Mesenchymal stem cell (in vitro differentiated cells and primary cell): ENCODE measurements at regions not wholly inside any gene's neighbourhood (a gene's known extent, or its start where the extent isn't known, plus 50 kb on each side); places are given as distances from the start of the nearest gene placed in this dataset.

Experiments
- DNase-seq: peaks from one replicate; pipeline ENCODE4 v3.0.0-alpha.2; 2013
- H2AFZ ChIP-seq: one replicate; pipeline ENCODE4 v1.6.1; 2013; ENCODE audit warnings: low read depth, mild to moderate bottlenecking, control low read depth, inconsistent platforms, low read length, moderate library complexity
- H2AK5ac ChIP-seq: 2 replicates; pipeline ENCODE4 v1.6.1; 2013; ENCODE audit warnings: low read length, moderate library complexity, mild to moderate bottlenecking, inconsistent platforms; ENCODE audit not compliant: severe bottlenecking
- H2BK120ac ChIP-seq: one replicate; pipeline ENCODE4 v1.6.1; 2013; ENCODE audit warnings: low read depth, mild to moderate bottlenecking, inconsistent platforms, low read length, moderate library complexity
- H2BK12ac ChIP-seq, 2 experiments: one replicate each; pipeline ENCODE4 v1.6.1; 2013; ENCODE audit warnings: inconsistent platforms in 2 of 2, low read length in 2 of 2, mild to moderate bottlenecking in 2 of 2, moderate library complexity in 2 of 2, control low read depth in 1 of 2
- H2BK15ac ChIP-seq: one replicate; pipeline ENCODE4 v1.6.1; 2013; ENCODE audit warnings: mild to moderate bottlenecking, low read depth, inconsistent platforms; ENCODE audit not compliant: poor library complexity, severe bottlenecking
- H2BK5ac ChIP-seq: 2 replicates; pipeline ENCODE4 v1.6.1; 2013; ENCODE audit warnings: low read depth, mild to moderate bottlenecking, low read length, control low read depth, inconsistent platforms; ENCODE audit not compliant: poor library complexity, severe bottlenecking
- H3K14ac ChIP-seq, 2 experiments: one replicate each; pipeline ENCODE4 v1.6.1; 2013; ENCODE audit warnings: inconsistent platforms in 2 of 2, low read length in 2 of 2, control low read depth in 1 of 2, mild to moderate bottlenecking in 1 of 2, moderate library complexity in 1 of 2
- H3K18ac ChIP-seq, 2 experiments: one replicate each; pipeline ENCODE4 v1.6.1; 2013; ENCODE audit warnings: inconsistent platforms in 2 of 2, low read length in 2 of 2, control low read depth in 1 of 2, low read depth in 1 of 2, mild to moderate bottlenecking in 1 of 2
- H3K23ac ChIP-seq, 2 experiments: one replicate each; pipeline ENCODE4 v1.6.1; 2013; ENCODE audit warnings: inconsistent platforms in 2 of 2, low read length in 2 of 2, mild to moderate bottlenecking in 2 of 2, moderate library complexity in 2 of 2, control low read depth in 1 of 2
- H3K27ac ChIP-seq: 2 replicates; pipeline ENCODE4 v1.5.1; 2013; ENCODE audit warnings: mild to moderate bottlenecking, moderate library complexity, low read length, control low read depth, inconsistent platforms; ENCODE audit not compliant: poor library complexity, severe bottlenecking
- H3K27me3 ChIP-seq, 2 experiments: 2 replicates each; pipeline versions ENCODE4 v1.6.1 to v1.7.0; 2013; ENCODE audit warnings: low read length in 2 of 2, mild to moderate bottlenecking in 2 of 2, moderate library complexity in 2 of 2, control low read depth in 1 of 2, inconsistent platforms in 1 of 2; ENCODE audit not compliant: control insufficient read depth in 1 of 2, insufficient read depth in 1 of 2
- H3K36me3 ChIP-seq, 2 experiments: 2 replicates each; pipeline versions ENCODE4 v1.6.1 to v1.7.0; 2013; ENCODE audit warnings: low read length in 2 of 2, control low read depth in 1 of 2, inconsistent platforms in 1 of 2, low read depth in 1 of 2, mild to moderate bottlenecking in 1 of 2; ENCODE audit not compliant: insufficient read depth in 2 of 2, control insufficient read depth in 1 of 2
- H3K4ac ChIP-seq, 2 experiments: one replicate each; pipeline ENCODE4 v1.6.1; 2013; ENCODE audit warnings: inconsistent platforms in 2 of 2, low read length in 2 of 2, mild to moderate bottlenecking in 2 of 2, moderate library complexity in 2 of 2, control low read depth in 1 of 2, low read depth in 1 of 2
- H3K4me1 ChIP-seq: 2 replicates; pipeline ENCODE4 v1.6.1; 2013; ENCODE audit warnings: low read depth, low read length, control low read depth; ENCODE audit not compliant: control insufficient read depth, insufficient read depth
- H3K4me2 ChIP-seq: 2 replicates; pipeline ENCODE4 v1.6.1; 2013; ENCODE audit warnings: low read length, mild to moderate bottlenecking, inconsistent platforms; ENCODE audit not compliant: poor library complexity, severe bottlenecking
- H3K4me3 ChIP-seq, 2 experiments: 2 replicates each; pipeline versions ENCODE4 v1.5.1 to v1.7.0; 2013; ENCODE audit warnings: low read length in 2 of 2, mild to moderate bottlenecking in 2 of 2, control low read depth in 1 of 2, low read depth in 1 of 2; ENCODE audit not compliant: insufficient read depth in 1 of 2
- H3K79me1 ChIP-seq: replicated peaks from 2 replicates; pipeline ENCODE4 v1.6.1; 2013; ENCODE audit warnings: mild to moderate bottlenecking, control low read depth, low read length, inconsistent platforms; ENCODE audit not compliant: poor library complexity, severe bottlenecking
- H3K9ac ChIP-seq: 2 replicates; pipeline ENCODE4 v1.7.0; 2013; ENCODE audit warnings: mild to moderate bottlenecking, low read length, moderate library complexity
- H3K9me3 ChIP-seq: 2 replicates; pipeline ENCODE4 v1.7.0; 2013; ENCODE audit warnings: mild to moderate bottlenecking, low read length; ENCODE audit not compliant: control insufficient read depth
- H4K8ac ChIP-seq: one replicate; pipeline ENCODE4 v1.6.1; 2013; ENCODE audit warnings: inconsistent platforms, mild to moderate bottlenecking, low read length, moderate library complexity
- H4K91ac ChIP-seq: one replicate; pipeline ENCODE4 v1.6.1; 2013; ENCODE audit warnings: mild to moderate bottlenecking, low read length, inconsistent platforms
- WGBS: methylation state at CpG from one replicate; pipeline ENCODE4 v1.1.7; 2013; ENCODE audit warnings: mixed read lengths; 5-methylcytosine and 5-hydroxymethylcytosine counted together

- no peak overlapping the region for H2BK120ac ChIP-seq
- no peak overlapping the region for H3K23ac ChIP-seq
- WGBS: 25% methylated on average over 1 of the region's 3 CpGs
- H3K14ac ChIP-seq: no peak overlapping the region
- no peak overlapping the region for H2AK5ac ChIP-seq
- no peak overlapping the region for H2BK5ac ChIP-seq
- no peak overlapping the region for H2BK15ac ChIP-seq
- no peaks in the 10 kb centered on the region for H3K4me1 ChIP-seq
- H3K9ac ChIP-seq: no peak overlapping the region
- H3K9me3 ChIP-seq: peaks cover 16% of the 10 kb centered on the region
- no peak overlapping the region for H2BK12ac ChIP-seq
- H4K91ac ChIP-seq: no peak overlapping the region
- no peak overlapping the region for H3K18ac ChIP-seq
- H3K4me3 ChIP-seq: no peak overlapping the region
- H3K79me1 ChIP-seq: no peaks in the 10 kb centered on the region
- H3K36me3 ChIP-seq: no peaks in the 10 kb centered on the region
- no peak overlapping the region for H3K27ac ChIP-seq
- no peak overlapping the region for H3K4ac ChIP-seq
- no peak overlapping the region for H2AFZ ChIP-seq
- DNase-seq: no peak
- H3K4me2 ChIP-seq: no peak overlapping the region
- no peak overlapping the region for H4K8ac ChIP-seq
- no peaks in the 10 kb centered on the region for H3K27me3 ChIP-seq
Measured at GRCh38 chr20:12291386-12291785, 373.7 kb downstream of the BTBD3 start.

GRCh38 chr20:12293900-12294299, 376.2 kb downstream of the BTBD3 start:
- Histone ChIP-seq H3K79me1 (no peaks in the 10 kb centered on the region), H3K18ac (no peak overlapping the region), H2AK5ac (no peak overlapping the region), H4K8ac (no peak overlapping the region), H3K36me3 (no peaks in the 10 kb centered on the region), H3K4me3 (no peak overlapping the region), H2BK12ac (no peak overlapping the region), H2BK5ac (no peak overlapping the region), H3K27ac (no peak overlapping the region), H2AFZ (no peak overlapping the region), H2BK120ac (no peak overlapping the region), H3K4me1 (no peaks in the 10 kb centered on the region), H3K4me2 (no peak overlapping the region), H3K4ac (no peak overlapping the region), H3K14ac (no peak overlapping the region), H3K27me3 (no peaks in the 10 kb centered on the region), H3K9ac (no peak overlapping the region), H2BK15ac (no peak overlapping the region), H3K23ac (no peak overlapping the region), H3K9me3 (peaks cover 16% of the 10 kb centered on the region), H4K91ac (no peak overlapping the region)
- 65% methylated on average over 3 of the region's 3 CpGs for WGBS
- no peak for DNase-seq

- no peak overlapping the region for H3K9ac ChIP-seq
- no peaks in the 10 kb centered on the region for H3K36me3 ChIP-seq
- H3K4me3 ChIP-seq: no peak overlapping the region
- no peak overlapping the region for H3K4ac ChIP-seq
- H3K27me3 ChIP-seq: no peaks in the 10 kb centered on the region
- no peak overlapping the region for H3K4me2 ChIP-seq
- no peak overlapping the region for H4K91ac ChIP-seq
- no peak overlapping the region for H2AK5ac ChIP-seq
- H3K18ac ChIP-seq: no peak overlapping the region
- no peaks in the 10 kb centered on the region for H3K79me1 ChIP-seq
- no peak overlapping the region for H2BK12ac ChIP-seq
- 86% methylated on average over 3 of the region's 3 CpGs for WGBS
- H2BK5ac ChIP-seq: no peak overlapping the region
- H2BK120ac ChIP-seq: no peak overlapping the region
- no peak overlapping the region for H3K27ac ChIP-seq
- DNase-seq: no peak
- H3K4me1 ChIP-seq: no peaks in the 10 kb centered on the region
- H2BK15ac ChIP-seq: no peak overlapping the region
- H2AFZ ChIP-seq: no peak overlapping the region
- H3K23ac ChIP-seq: no peak overlapping the region
- no peak overlapping the region for H4K8ac ChIP-seq
- H3K14ac ChIP-seq: no peak overlapping the region
- H3K9me3 ChIP-seq: peaks cover 22% of the 10 kb centered on the region
Measured at GRCh38 chr20:12294678-12295077, 377.0 kb downstream of the BTBD3 start.

- H2BK120ac ChIP-seq: no peak overlapping the region
- no peak overlapping the region for H3K14ac ChIP-seq
- H3K9me3 ChIP-seq: peaks cover 20% of the 10 kb centered on the region
- H3K4me1 ChIP-seq: no peaks in the 10 kb centered on the region
- H3K4me3 ChIP-seq: no peak overlapping the region
- H3K79me1 ChIP-seq: no peaks in the 10 kb centered on the region
- no peak overlapping the region for H2AK5ac ChIP-seq
- H2BK5ac ChIP-seq: no peak overlapping the region
- no peak overlapping the region for H3K9ac ChIP-seq
- H3K23ac ChIP-seq: no peak overlapping the region
- H2BK15ac ChIP-seq: no peak overlapping the region
- H3K27me3 ChIP-seq: no peaks in the 10 kb centered on the region
- DNase-seq: no peak
- H4K8ac ChIP-seq: no peak overlapping the region
- no peak overlapping the region for H3K27ac ChIP-seq
- H3K36me3 ChIP-seq: no peaks in the 10 kb centered on the region
- H3K18ac ChIP-seq: no peak overlapping the region
- no peak overlapping the region for H4K91ac ChIP-seq
- H3K4ac ChIP-seq: no peak overlapping the region
- H3K4me2 ChIP-seq: no peak overlapping the region
- 69% methylated on average over 5 of the region's 9 CpGs for WGBS
- no peak overlapping the region for H2BK12ac ChIP-seq
- H2AFZ ChIP-seq: no peak overlapping the region
Measured at GRCh38 chr20:12305188-12305950, 387.7 kb downstream of the BTBD3 start.
